Vagina (tissue), 2 donors: ENCODE measurements at regions not wholly inside any gene's neighbourhood (a gene's known extent, or its start where the extent isn't known, plus 50 kb on each side); places are given as distances from the start of the nearest gene placed in this dataset.

ENCODE experiments used
- DNase-seq, 2 donors: peaks; one replicate each; pipeline ENCODE4 v3.0.0-alpha.2; 2017; ENCODE audit errors: extremely low spot score in 2 of 2
- H3K27ac ChIP-seq: fragments of 200-600 bp; sonication (generic); one replicate; pipeline ENCODE4 v1.5.1; 2019
- H3K27me3 ChIP-seq: fragments of 200-600 bp; sonication (generic); one replicate; pipeline ENCODE4 v1.5.1; 2019
- H3K36me3 ChIP-seq, 2 donors: fragments of 200-600 bp; sonication (generic); one replicate each; pipeline ENCODE4 v1.5.1; 2017 to 2019
- H3K4me1 ChIP-seq: fragments of 200-600 bp; sonication (generic); one replicate; pipeline ENCODE4 v1.5.1; 2019
- H3K4me3 ChIP-seq, 2 donors: fragments of 200-600 bp; sonication (generic); 1 replicate in 1 of 2; 2 replicates in 1 of 2; pipeline ENCODE4 v1.5.1; 2016 to 2019
- H3K9me3 ChIP-seq: fragments of 200-600 bp; sonication (generic); one replicate; pipeline ENCODE4 v1.5.1; 2019
- CTCF ChIP-seq, 3 experiments: fragments of 450-650 bp in 2 of 3; fragments of 200-600 bp in 1 of 3; sonication (generic) in 1 of 3; IDR thresholded peaks; one replicate each; pipeline ENCODE4 v1.5.1; 2017 to 2019; ENCODE audit warnings: antibody characterized with exemption in 3 of 3, mild to moderate bottlenecking in 2 of 3, moderate library complexity in 2 of 3
- POLR2A ChIP-seq, 2 donors: fragments of 450-650 bp; IDR thresholded peaks; one replicate each; pipeline ENCODE4 v1.6.1; 2017; ENCODE audit warnings: antibody characterized with exemption in 2 of 2, mild to moderate bottlenecking in 2 of 2, moderate library complexity in 2 of 2
- POLR2AphosphoS5 ChIP-seq, 2 donors: sonication (generic); formaldehyde crosslinking; IDR thresholded peaks; one replicate each; pipeline ENCODE4 v1.9.0; 2017; ENCODE audit warnings: antibody characterized with exemption in 2 of 2, mild to moderate bottlenecking in 2 of 2, low read depth in 1 of 2; ENCODE audit not compliant: insufficient read depth in 1 of 2
- intact Hi-C: fragments of 100-400 bp; cut with DNase I; formaldehyde crosslinking; loops from one replicate; pipeline ENCODE4 v1.15.1; 2023

GRCh38 chr4:141575884-141576283 lies 60.5 kb upstream of the IL15 start:
- TF ChIP-seq POLR2A (IDR thresholded peaks at IDR 0.05) (no peak), POLR2AphosphoS5 (IDR thresholded peaks at IDR 0.05; ENCODE audit: insufficient read depth in 1 of 2, low read depth in 1 of 2) (no peak), CTCF (IDR thresholded peaks at IDR 0.05) (no peak)
- no peak for DNase-seq
- Histone ChIP-seq H3K27ac (no peak overlapping the region), H3K4me1 (no peaks in the 10 kb centered on the region), H3K4me3 (no peak overlapping the region), H3K9me3 (no peaks in the 10 kb centered on the region), H3K36me3 (no peaks in the 10 kb centered on the region), H3K27me3 (no peaks in the 10 kb centered on the region)
- intact Hi-C loops = loop anchor here (10.0 kb wide), 1 partner anchor 691 kb away; no protein-coding TSS in a partner anchor

- Histone ChIP-seq H3K4me3 (no peak overlapping the region), H3K9me3 (no peaks in the 10 kb centered on the region), H3K36me3 (no peaks in the 10 kb centered on the region), H3K4me1 (no peaks in the 10 kb centered on the region), H3K27ac (no peak overlapping the region), H3K27me3 (no peaks in the 10 kb centered on the region)
- no peak for DNase-seq
- intact Hi-C loops = loop anchor here (10.0 kb wide), 1 partner anchor 692 kb away; no protein-coding TSS in a partner anchor
- TF ChIP-seq POLR2AphosphoS5 (IDR thresholded peaks at IDR 0.05; ENCODE audit: insufficient read depth in 1 of 2, low read depth in 1 of 2) (no peak), POLR2A (IDR thresholded peaks at IDR 0.05) (no peak), CTCF (IDR thresholded peaks at IDR 0.05) (no peak)
These were observed 59.7 kb upstream of the IL15 start for GRCh38 chr4:141576585-141577110.

GRCh38 chr4:141578451-141578850 lies 57.9 kb upstream of the IL15 start:
- intact Hi-C loops = loop anchor here (10.0 kb wide), 1 partner anchor 694 kb away; no protein-coding TSS in a partner anchor
- Histone ChIP-seq H3K4me3 (no peak overlapping the region), H3K9me3 (no peaks in the 10 kb centered on the region), H3K27me3 (no peaks in the 10 kb centered on the region), H3K36me3 (no peaks in the 10 kb centered on the region), H3K4me1 (no peaks in the 10 kb centered on the region), H3K27ac (no peak overlapping the region)
- TF ChIP-seq CTCF (IDR thresholded peaks at IDR 0.05) (no peak), POLR2A (IDR thresholded peaks at IDR 0.05) (no peak), POLR2AphosphoS5 (IDR thresholded peaks at IDR 0.05; ENCODE audit: insufficient read depth in 1 of 2, low read depth in 1 of 2) (no peak)
- DNase-seq = no peak

- no peak for DNase-seq
- Histone ChIP-seq H3K4me3 (no peak overlapping the region), H3K27me3 (no peaks in the 10 kb centered on the region), H3K9me3 (no peaks in the 10 kb centered on the region), H3K4me1 (no peaks in the 10 kb centered on the region), H3K36me3 (no peaks in the 10 kb centered on the region), H3K27ac (no peak overlapping the region)
- TF ChIP-seq CTCF (IDR thresholded peaks at IDR 0.05) (no peak), POLR2AphosphoS5 (IDR thresholded peaks at IDR 0.05; ENCODE audit: insufficient read depth in 1 of 2, low read depth in 1 of 2) (no peak), POLR2A (IDR thresholded peaks at IDR 0.05) (no peak)
- intact Hi-C loops = no loop called here
These were observed 55.9 kb upstream of the IL15 start for GRCh38 chr4:141580523-141580922.
